ENCODE measurements at regions not wholly inside any gene's neighbourhood (a gene's known extent, or its start where the extent isn't known, plus 50 kb on each side); places are given as distances from the start of the nearest gene placed in this dataset.

DNA sequence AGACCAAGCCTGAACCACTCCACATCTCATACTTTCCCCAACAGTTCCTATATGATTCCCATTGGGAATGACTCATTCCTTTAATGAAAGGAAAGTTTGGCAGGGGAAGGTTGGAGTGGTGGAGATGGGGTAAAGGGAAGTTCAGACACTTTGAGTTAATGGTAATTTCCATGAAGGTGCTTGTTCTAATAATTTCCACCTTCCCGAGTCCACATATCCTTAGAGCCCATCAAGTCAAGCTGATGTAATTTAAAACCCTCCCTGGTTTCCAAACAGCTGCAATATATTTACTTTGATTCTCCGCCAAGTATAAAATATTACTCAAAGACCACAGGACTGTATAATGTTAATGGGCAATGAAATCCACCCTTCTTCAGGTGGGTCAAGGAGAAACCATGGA lies 95.0 kb upstream of the GALNT15 start:
- no peak for DNase-seq (ENCODE audit: low read depth)
- TF ChIP-seq, protein P1, sequence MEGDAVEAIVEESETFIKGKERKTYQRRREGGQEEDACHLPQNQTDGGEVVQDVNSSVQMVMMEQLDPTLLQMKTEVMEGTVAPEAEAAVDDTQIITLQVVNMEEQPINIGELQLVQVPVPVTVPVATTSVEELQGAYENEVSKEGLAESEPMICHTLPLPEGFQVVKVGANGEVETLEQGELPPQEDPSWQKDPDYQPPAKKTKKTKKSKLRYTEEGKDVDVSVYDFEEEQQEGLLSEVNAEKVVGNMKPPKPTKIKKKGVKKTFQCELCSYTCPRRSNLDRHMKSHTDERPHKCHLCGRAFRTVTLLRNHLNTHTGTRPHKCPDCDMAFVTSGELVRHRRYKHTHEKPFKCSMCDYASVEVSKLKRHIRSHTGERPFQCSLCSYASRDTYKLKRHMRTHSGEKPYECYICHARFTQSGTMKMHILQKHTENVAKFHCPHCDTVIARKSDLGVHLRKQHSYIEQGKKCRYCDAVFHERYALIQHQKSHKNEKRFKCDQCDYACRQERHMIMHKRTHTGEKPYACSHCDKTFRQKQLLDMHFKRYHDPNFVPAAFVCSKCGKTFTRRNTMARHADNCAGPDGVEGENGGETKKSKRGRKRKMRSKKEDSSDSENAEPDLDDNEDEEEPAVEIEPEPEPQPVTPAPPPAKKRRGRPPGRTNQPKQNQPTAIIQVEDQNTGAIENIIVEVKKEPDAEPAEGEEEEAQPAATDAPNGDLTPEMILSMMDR (conservative IDR thresholded peaks at IDR 0.05; ENCODE audit: low read depth, low read length) = no peak
- no peak overlapping the region for H3K4me3 ChIP-seq (ENCODE audit: low read depth, low read length)

DNA sequence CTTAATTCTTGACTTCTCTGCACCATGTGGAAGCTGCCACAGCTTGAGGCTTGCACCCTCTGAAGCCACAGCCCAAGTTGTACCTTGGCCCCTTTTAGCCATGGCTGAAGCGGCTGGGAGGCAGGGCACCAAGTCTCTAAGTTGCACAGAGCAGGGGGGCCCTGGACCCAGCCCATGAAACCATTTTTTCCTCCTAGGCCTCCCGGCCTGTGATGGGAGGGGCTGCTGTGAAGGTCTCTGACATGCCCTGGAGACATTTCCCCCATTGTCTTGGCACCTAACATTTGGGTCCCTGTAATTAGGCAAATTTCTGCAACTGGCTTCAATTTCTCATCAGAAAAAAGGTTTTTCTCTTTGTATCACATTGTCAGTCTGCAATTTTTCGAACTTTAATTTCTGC lies 92.8 kb upstream of the GALNT15 start:
- H3K4me3 ChIP-seq (ENCODE audit: low read depth, low read length) = no peak overlapping the region
- TF ChIP-seq, protein P1 (conservative IDR thresholded peaks at IDR 0.05; ENCODE audit: low read depth, low read length) = no peak
- no peak for DNase-seq (ENCODE audit: low read depth)

DNA sequence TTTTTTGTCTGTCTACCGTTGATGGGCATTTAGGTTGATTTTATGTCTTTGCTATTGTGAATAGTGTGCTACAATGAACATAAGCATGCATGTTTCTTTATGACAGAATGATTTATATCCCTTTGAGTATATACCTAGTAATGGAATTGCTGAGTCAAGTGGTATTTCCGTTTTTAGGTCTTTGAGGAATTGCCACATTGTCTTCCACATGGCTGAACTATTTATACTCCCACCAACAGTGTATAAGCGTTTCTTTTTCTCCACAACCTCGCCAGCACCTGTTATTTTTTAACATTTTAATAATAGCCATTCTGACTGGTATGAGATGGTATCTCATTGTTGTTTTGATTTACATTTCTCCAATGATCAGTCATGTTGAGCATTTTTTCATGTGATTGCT lies 89.6 kb upstream of the GALNT15 start:
- H3K4me3 ChIP-seq (ENCODE audit: low read depth, low read length) = no peak overlapping the region
- TF ChIP-seq, protein P1 (conservative IDR thresholded peaks at IDR 0.05; ENCODE audit: low read depth, low read length) = no peak
- no peak for DNase-seq (ENCODE audit: low read depth)

GRCh38 chr3:16085410-16085809 lies 89.1 kb upstream of the GALNT15 start:
- TF ChIP-seq, protein P1 (conservative IDR thresholded peaks at IDR 0.05; ENCODE audit: low read depth, low read length) = no peak
- no peak overlapping the region for H3K4me3 ChIP-seq (ENCODE audit: low read depth, low read length)
- DNase-seq (ENCODE audit: low read depth) = no peak

- TF ChIP-seq, protein P1 (conservative IDR thresholded peaks at IDR 0.05; ENCODE audit: low read depth, low read length) = no peak
Observed at GRCh38 chr3:16085884-16086608, 88.4 kb upstream of the GALNT15 start.

DNA sequence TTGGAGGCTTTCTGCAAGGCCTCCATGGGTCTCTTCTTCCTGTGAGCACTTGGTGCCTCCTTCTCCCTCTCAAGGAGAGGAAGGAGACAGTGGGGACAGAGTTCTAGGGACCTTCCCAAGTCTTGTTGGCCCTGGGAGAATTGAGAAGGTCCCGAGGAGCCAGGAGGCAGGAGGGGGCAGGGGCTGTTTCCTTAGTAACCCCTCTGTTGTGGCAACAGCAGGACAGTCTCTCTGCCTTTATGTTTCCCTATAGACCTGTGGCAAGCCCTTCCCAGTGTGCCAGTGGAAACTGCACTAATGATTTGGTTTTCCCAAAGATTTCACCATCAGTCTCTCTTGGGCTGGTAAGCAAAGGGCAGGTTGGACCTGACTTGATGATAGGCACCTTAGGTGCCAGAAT lies 87.8 kb upstream of the GALNT15 start:
- TF ChIP-seq, protein P1 (conservative IDR thresholded peaks at IDR 0.05; ENCODE audit: low read depth, low read length) = no peak
- H3K4me3 ChIP-seq (ENCODE audit: low read depth, low read length) = no peak overlapping the region
- DNase-seq (ENCODE audit: low read depth) = no peak

More at GRCh38 chr3:16085884-16086608, 88.4 kb upstream of the GALNT15 start:
- no peak for DNase-seq (ENCODE audit: low read depth)
- H3K4me3 ChIP-seq (ENCODE audit: low read depth, low read length) = no peak overlapping the region

DNA sequence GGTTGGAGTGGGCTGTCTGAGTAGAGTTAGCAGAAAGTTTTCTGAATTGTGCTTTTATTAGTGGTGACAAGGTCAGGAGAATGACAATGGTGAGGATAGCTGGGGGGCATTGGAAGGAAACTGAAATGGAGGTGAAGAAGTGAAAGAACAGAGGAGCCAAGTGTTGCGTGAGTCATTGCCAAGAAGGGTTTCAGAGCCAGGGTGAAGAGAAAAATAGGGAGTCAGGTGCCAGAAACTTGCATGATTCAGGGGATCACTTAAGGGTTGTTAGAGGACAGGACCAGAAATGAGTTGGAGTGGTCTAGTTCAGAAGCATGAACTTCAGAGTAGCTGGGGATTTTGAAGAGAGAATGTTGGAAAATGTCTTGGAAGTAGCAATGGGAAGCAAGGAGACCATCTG lies 86.0 kb upstream of the GALNT15 start:
- H3K4me3 ChIP-seq (ENCODE audit: low read depth, low read length) = no peak overlapping the region
- TF ChIP-seq, protein P1 (conservative IDR thresholded peaks at IDR 0.05; ENCODE audit: low read depth, low read length) = no peak
- DNase-seq (ENCODE audit: low read depth) = no peak
